ENCODE measurements at regions not wholly inside any gene's neighbourhood (a gene's known extent, or its start where the extent isn't known, plus 50 kb on each side); places are given as distances from the start of the nearest gene placed in this dataset.

GRCh38 chr5:179430193-179431175, 85.2 kb upstream of the ADAMTS2 start:
- no peak for TF ChIP-seq CTCF (conservative IDR thresholded peaks at IDR 0.05; ENCODE audit: low read depth, low read length)
- DNase-seq (ENCODE audit: low read depth): no peak

GRCh38 chr5:179427676-179428056, 82.4 kb upstream of the ADAMTS2 start:
- H3K4me3 ChIP-seq (ENCODE audit: low read length): no peak overlapping the region
- DNase-seq (ENCODE audit: low read depth): no peak
- TF ChIP-seq CTCF (conservative IDR thresholded peaks at IDR 0.05; ENCODE audit: low read depth, low read length): no peak

More at GRCh38 chr5:179430193-179431175, 85.2 kb upstream of the ADAMTS2 start:
- no peak overlapping the region for H3K4me3 ChIP-seq (ENCODE audit: low read length)

GRCh38 chr5:179427032-179427675, 81.9 kb upstream of the ADAMTS2 start:
- no peak for TF ChIP-seq CTCF (conservative IDR thresholded peaks at IDR 0.05; ENCODE audit: low read depth, low read length)
- H3K4me3 ChIP-seq (ENCODE audit: low read length): no peak overlapping the region
- no peak for DNase-seq (ENCODE audit: low read depth)

GRCh38 chr5:179422908-179423481, 77.7 kb upstream of the ADAMTS2 start:
- no peak for DNase-seq (ENCODE audit: low read depth)
- H3K4me3 ChIP-seq (ENCODE audit: low read length): no peak overlapping the region
- no peak for TF ChIP-seq CTCF (conservative IDR thresholded peaks at IDR 0.05; ENCODE audit: low read depth, low read length)

- no peak for DNase-seq (ENCODE audit: low read depth)
- no peak overlapping the region for H3K4me3 ChIP-seq (ENCODE audit: low read length)
- TF ChIP-seq CTCF (conservative IDR thresholded peaks at IDR 0.05; ENCODE audit: low read depth, low read length): no peak
These were observed 77.1 kb upstream of the ADAMTS2 start for GRCh38 chr5:179422213-179422855.

- H3K4me3 ChIP-seq (ENCODE audit: low read length): no peak overlapping the region
- no peak for DNase-seq (ENCODE audit: low read depth)
These were observed 76.1 kb upstream of the ADAMTS2 start for GRCh38 chr5:179421144-179421901.

More at GRCh38 chr5:179421144-179421901, 76.1 kb upstream of the ADAMTS2 start:
- TF ChIP-seq CTCF (conservative IDR thresholded peaks at IDR 0.05; ENCODE audit: low read depth, low read length): no peak

Measured in retinal pigment epithelial cell (primary cell).